BLaER1 treated with 17β-estradiol and CSF1 and Interleukin-3, amounts not matched to agents 10 nM and 100 nM (cell line): ENCODE measurements at regions not wholly inside any gene's neighbourhood (a gene's known extent, or its start where the extent isn't known, plus 50 kb on each side); places are given as distances from the start of the nearest gene placed in this dataset.
A peak's percentile ranks its signal among the peaks of the same experiment; 100 is the strongest.

Experiments
- H3K27ac ChIP-seq, 11 experiments: shearing (Covaris generic); formaldehyde crosslinking; 2 replicates each; pipeline ENCODE4 v1.8.1; 2022
- H3K27me3 ChIP-seq, 11 experiments: shearing (Covaris generic); formaldehyde crosslinking; 2 replicates each; pipeline ENCODE4 v1.8.1; 2022
- H3K36me3 ChIP-seq, 11 experiments: shearing (Covaris generic); formaldehyde crosslinking; 2 replicates each; pipeline ENCODE4 v1.8.1; 2022
- H3K4me1 ChIP-seq, 10 experiments: shearing (Covaris generic); formaldehyde crosslinking; 2 replicates each; pipeline ENCODE4 v1.8.1; 2022
- H3K4me2 ChIP-seq, 11 experiments: shearing (Covaris generic); formaldehyde crosslinking; 2 replicates each; pipeline ENCODE4 v1.8.1; 2022
- H3K4me3 ChIP-seq, 10 experiments: shearing (Covaris generic); formaldehyde crosslinking; 2 replicates each; pipeline ENCODE4 v1.8.1; 2022
- H3K9ac ChIP-seq, 11 experiments: shearing (Covaris generic); formaldehyde crosslinking; 2 replicates each; pipeline ENCODE4 v1.8.1; 2022
- H3K9me3 ChIP-seq, 11 experiments: shearing (Covaris generic); formaldehyde crosslinking; replicated peaks in 1 of 11; 2 replicates each; pipeline ENCODE4 v1.8.1; 2022
- H4K20me1 ChIP-seq, 11 experiments: shearing (Covaris generic); formaldehyde crosslinking; 2 replicates each; pipeline ENCODE4 v1.8.1; 2022
- Cebpa-rat ChIP-seq, 11 experiments: shearing (Covaris generic); IDR thresholded peaks; 2 replicates each; pipeline ENCODE4 v1.8.1; 2022

GRCh38 chr5:91224969-91225368 lies 158.1 kb downstream of the ARRDC3 start:
- no peak for TF ChIP-seq Cebpa-rat (IDR thresholded peaks at IDR 0.05)
- Histone ChIP-seq H3K36me3 (peaks cover 0 to 9% (median 0%) of the 10 kb centered on the region in 11 experiments; a peak in 2 of 22 replicates), H3K4me1 (peaks cover 0 to 6% (median 0%) of the 10 kb centered on the region in 10 experiments; a peak in 5 of 20 replicates)

GRCh38 chr5:91224456-91224855 lies 158.7 kb downstream of the ARRDC3 start:
- H3K4me1 ChIP-seq = peaks cover 0 to 11% (median 0%) of the 10 kb centered on the region in 10 experiments; a peak in 8 of 20 replicates
- no peak overlapping the region for H3K4me3 ChIP-seq
- no peaks in the 10 kb centered on the region for H3K27me3 ChIP-seq
- H4K20me1 ChIP-seq = no peaks in the 10 kb centered on the region
- peaks cover 5 to 13% (median 6%) of the 10 kb centered on the region in 11 experiments for H3K9me3 ChIP-seq
- TF ChIP-seq Cebpa-rat (IDR thresholded peaks at IDR 0.05) = no peak
- peaks cover 0 to 6% (median 0%) of the 10 kb centered on the region in 11 experiments; a peak in 2 of 22 replicates for H3K36me3 ChIP-seq
- H3K4me2 ChIP-seq = no peak overlapping the region
- H3K9ac ChIP-seq = no peak overlapping the region
- H3K27ac ChIP-seq = no peak overlapping the region

More at GRCh38 chr5:91224969-91225368, 158.1 kb downstream of the ARRDC3 start:
- H3K9me3 ChIP-seq = peaks cover 10 to 18% (median 12%) of the 10 kb centered on the region in 11 experiments
- H3K27me3 ChIP-seq = no peaks in the 10 kb centered on the region
- H4K20me1 ChIP-seq = no peaks in the 10 kb centered on the region
- H3K9ac ChIP-seq = no peak overlapping the region
- H3K27ac ChIP-seq = no peak overlapping the region
- no peak overlapping the region for H3K4me3 ChIP-seq
- H3K4me2 ChIP-seq = no peak overlapping the region

DNA sequence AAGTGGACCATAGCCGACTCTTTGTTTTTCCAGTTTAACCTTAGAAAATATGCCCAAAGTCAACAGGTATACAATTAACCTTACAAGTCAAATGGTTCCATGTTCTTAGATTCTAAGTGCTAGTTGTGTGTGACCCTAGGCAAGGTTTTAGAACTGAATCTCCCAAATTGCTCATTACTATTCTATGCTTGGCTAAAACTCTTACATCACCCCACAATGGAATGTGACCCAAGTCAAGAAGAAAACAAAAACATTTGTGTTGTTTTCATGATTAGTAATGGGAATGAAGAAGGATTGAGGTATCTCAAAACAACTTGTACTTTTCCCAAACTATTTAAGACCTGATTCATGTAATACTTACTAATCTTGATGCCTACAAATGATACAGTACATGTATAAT lies 159.2 kb downstream of the ARRDC3 start:
- Histone ChIP-seq H3K27ac (no peak overlapping the region), H3K9ac (no peak overlapping the region), H3K9me3 (peaks cover 0 to 7% (median under 1%) of the 10 kb centered on the region in 11 experiments; a peak in 12 of 22 replicates), H3K27me3 (no peaks in the 10 kb centered on the region), H3K4me1 (peaks cover 0 to 17% (median 4%) of the 10 kb centered on the region in 10 experiments; a peak in 11 of 20 replicates), H3K36me3 (0 out of 22 replicates have a peak, but pooled peaks cover 0 to under 1% (median 0%) of the 10 kb centered on the region in 11 experiments), H3K4me2 (no peak overlapping the region), H3K4me3 (no peak overlapping the region), H4K20me1 (no peaks in the 10 kb centered on the region)
- TF ChIP-seq Cebpa-rat (IDR thresholded peaks at IDR 0.05) = no peak

DNA sequence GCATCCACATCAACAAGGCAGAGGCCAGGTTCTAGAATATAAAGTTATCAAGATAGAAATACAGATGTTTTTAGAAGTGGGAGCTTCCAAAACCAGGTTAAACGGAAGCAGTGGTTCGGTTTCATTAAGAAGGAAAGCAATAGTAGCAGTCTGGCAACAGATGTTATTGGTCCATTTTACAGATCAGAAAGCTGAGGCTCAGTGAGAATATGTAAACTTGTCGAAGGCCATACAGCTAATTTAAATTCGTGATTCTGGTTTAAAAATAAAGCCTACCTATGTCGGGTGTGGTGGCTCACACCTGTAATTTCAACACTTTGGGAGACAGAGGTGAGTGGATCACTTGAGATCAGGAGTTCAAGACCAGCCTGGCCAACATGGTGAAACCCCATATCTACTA lies 160.6 kb downstream of the ARRDC3 start:
- H3K9me3 ChIP-seq = no peaks in the 10 kb centered on the region
- H4K20me1 ChIP-seq = no peaks in the 10 kb centered on the region
- H3K4me2 ChIP-seq = no peak overlapping the region
- TF ChIP-seq Cebpa-rat (IDR thresholded peaks at IDR 0.05) = no peak
- H3K9ac ChIP-seq = no peak overlapping the region
- no peaks in the 10 kb centered on the region for H3K27me3 ChIP-seq
- H3K4me3 ChIP-seq = no peak overlapping the region
- H3K36me3 ChIP-seq = no peaks in the 10 kb centered on the region
- peaks cover 0 to 18% (median 5%) of the 10 kb centered on the region in 10 experiments; a peak in 10 of 20 replicates for H3K4me1 ChIP-seq
- H3K27ac ChIP-seq = no peak overlapping the region

DNA sequence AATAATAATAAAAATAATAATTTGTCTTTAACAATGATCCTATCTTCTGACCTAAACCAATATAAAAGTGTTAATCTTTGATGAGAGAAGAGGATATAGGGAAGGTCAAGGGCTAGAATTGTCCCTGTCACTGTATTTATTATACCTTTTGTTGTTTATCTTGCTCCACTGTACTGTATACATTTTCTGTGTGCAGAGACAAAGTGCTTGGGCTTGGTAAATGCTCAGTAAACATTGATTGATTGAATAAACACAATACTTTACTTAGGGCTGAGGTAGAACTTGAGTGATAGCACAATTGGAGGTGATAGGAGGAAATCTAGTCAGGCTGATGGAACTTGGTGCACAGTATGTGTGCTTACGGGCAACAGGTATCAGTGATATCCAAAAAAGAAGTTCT lies 161.2 kb downstream of the ARRDC3 start:
- TF ChIP-seq Cebpa-rat (IDR thresholded peaks at IDR 0.05) = no peak
- Histone ChIP-seq H3K27ac (no peak overlapping the region), H3K4me2 (no peak overlapping the region), H3K9ac (no peak overlapping the region), H3K4me1 (peaks cover 0 to 23% (median 5%) of the 10 kb centered on the region in 10 experiments; a peak in 10 of 20 replicates), H3K9me3 (no peaks in the 10 kb centered on the region), H4K20me1 (no peaks in the 10 kb centered on the region), H3K36me3 (no peaks in the 10 kb centered on the region), H3K4me3 (no peak overlapping the region), H3K27me3 (no peaks in the 10 kb centered on the region)

GRCh38 chr5:91219803-91220371 lies 163.2 kb downstream of the ARRDC3 start:
- no peak for TF ChIP-seq Cebpa-rat (IDR thresholded peaks at IDR 0.05)
- no peak overlapping the region for H3K9ac ChIP-seq
- H3K4me2 ChIP-seq = peak overlapping the region in 3 of 11 experiments; percentile 16 to 59 (median 37); a peak in 4 of 22 replicates
- H3K4me1 ChIP-seq = peaks cover 0 to 23% (median 5%) of the 10 kb centered on the region in 10 experiments; a peak in 10 of 20 replicates
- no peaks in the 10 kb centered on the region for H3K36me3 ChIP-seq
- H3K27me3 ChIP-seq = no peaks in the 10 kb centered on the region
- H4K20me1 ChIP-seq = no peaks in the 10 kb centered on the region
- H3K4me3 ChIP-seq = no peak overlapping the region
- H3K27ac ChIP-seq = peak overlapping the region in 6 of 11 experiments; percentile 32 to 62 (median 51); a peak in 11 of 22 replicates
- H3K9me3 ChIP-seq = no peaks in the 10 kb centered on the region

GRCh38 chr5:91219091-91219802 lies 163.9 kb downstream of the ARRDC3 start:
- H3K9ac ChIP-seq = peak overlapping the region in 1 of 11 experiments; percentile 54; a peak in 1 of 22 replicates
- no peaks in the 10 kb centered on the region for H4K20me1 ChIP-seq
- H3K4me1 ChIP-seq = peaks cover 0 to 23% (median 5%) of the 10 kb centered on the region in 10 experiments; a peak in 10 of 20 replicates
- H3K9me3 ChIP-seq = no peaks in the 10 kb centered on the region
- no peak overlapping the region for H3K4me3 ChIP-seq
- H3K27me3 ChIP-seq = no peaks in the 10 kb centered on the region
- H3K27ac ChIP-seq = peak overlapping the region in 9 of 11 experiments; percentile 27 to 62 (median 45); a peak in 17 of 22 replicates
- H3K4me2 ChIP-seq = peak overlapping the region in 6 of 11 experiments; percentile 5 to 59 (median 27); a peak in 7 of 22 replicates
- H3K36me3 ChIP-seq = no peaks in the 10 kb centered on the region
- peak in 4 of 11 experiments; percentile 16 to 64 (median 26); a peak in 2 of 22 replicates for TF ChIP-seq Cebpa-rat (IDR thresholded peaks at IDR 0.05)

DNA sequence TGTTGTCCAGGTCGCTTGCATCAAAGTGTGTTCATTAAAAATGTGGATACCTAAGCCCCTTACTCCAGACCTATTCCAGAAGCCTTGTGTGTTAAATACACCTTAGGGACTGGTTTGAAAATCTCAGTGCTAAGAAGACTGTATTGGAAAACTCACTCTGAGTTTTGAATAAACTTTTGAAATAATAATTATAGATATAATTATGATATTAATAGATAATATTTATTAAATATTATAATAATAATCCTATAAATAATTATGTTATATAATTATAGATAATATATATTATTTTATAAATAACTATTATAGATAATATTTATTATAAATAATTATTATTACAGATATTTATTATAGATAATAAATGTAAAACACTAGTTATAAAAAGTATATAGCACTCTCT lies 165.3 kb downstream of the ARRDC3 start:
- Histone ChIP-seq H3K36me3 (no peaks in the 10 kb centered on the region), H3K4me3 (no peak overlapping the region), H3K27me3 (no peaks in the 10 kb centered on the region), H3K9me3 (no peaks in the 10 kb centered on the region), H3K4me2 (no peak overlapping the region), H3K9ac (no peak overlapping the region), H3K27ac (no peak overlapping the region), H3K4me1 (peaks cover 0 to 24% (median 5%) of the 10 kb centered on the region in 10 experiments; a peak in 10 of 20 replicates), H4K20me1 (no peaks in the 10 kb centered on the region)
- no peak for TF ChIP-seq Cebpa-rat (IDR thresholded peaks at IDR 0.05)

DNA sequence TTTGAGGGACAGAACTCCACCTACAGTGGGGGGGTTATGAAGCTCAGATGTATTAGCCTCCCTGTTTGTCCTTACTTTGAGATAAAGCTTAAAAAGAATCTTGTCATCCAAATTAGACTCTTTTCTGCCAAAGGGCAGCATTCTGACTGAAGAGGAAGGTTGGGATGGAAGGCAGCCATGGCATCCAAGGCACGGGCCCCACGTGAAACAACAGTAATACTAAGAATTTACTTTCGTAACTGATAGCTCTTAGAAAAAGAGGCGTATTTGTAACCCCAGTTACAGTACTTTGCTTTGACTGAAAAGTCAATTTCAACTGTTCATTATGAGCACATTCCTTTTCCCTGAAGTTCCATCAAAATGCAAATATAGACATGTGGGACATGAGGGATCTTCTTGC lies 168.5 kb downstream of the ARRDC3 start:
- no peaks in the 10 kb centered on the region for H4K20me1 ChIP-seq
- no peaks in the 10 kb centered on the region for H3K27me3 ChIP-seq
- no peak overlapping the region for H3K4me3 ChIP-seq
- no peak overlapping the region for H3K27ac ChIP-seq
- no peak overlapping the region for H3K4me2 ChIP-seq
- H3K4me1 ChIP-seq = peaks cover 0 to 24% (median 5%) of the 10 kb centered on the region in 10 experiments; a peak in 10 of 20 replicates
- H3K9me3 ChIP-seq = no peaks in the 10 kb centered on the region
- TF ChIP-seq Cebpa-rat (IDR thresholded peaks at IDR 0.05) = no peak
- H3K9ac ChIP-seq = no peak overlapping the region
- no peaks in the 10 kb centered on the region for H3K36me3 ChIP-seq
